Mesenchymal stem cell (in vitro differentiated cells and primary cell): ENCODE measurements at regions not wholly inside any gene's neighbourhood (a gene's known extent, or its start where the extent isn't known, plus 50 kb on each side); places are given as distances from the start of the nearest gene placed in this dataset.
"Not testable (repeated sequence)": the region's sequence is repeated elsewhere in the genome, so short reads cannot be mapped to it uniquely, and the experiment has no call there.

ENCODE experiments used
- DNase-seq: peaks from one replicate; pipeline ENCODE4 v3.0.0-alpha.2; 2013
- H2AFZ ChIP-seq: one replicate; pipeline ENCODE4 v1.6.1; 2013; ENCODE audit warnings: low read depth, mild to moderate bottlenecking, control low read depth, inconsistent platforms, low read length, moderate library complexity
- H2AK5ac ChIP-seq: 2 replicates; pipeline ENCODE4 v1.6.1; 2013; ENCODE audit warnings: low read length, moderate library complexity, mild to moderate bottlenecking, inconsistent platforms; ENCODE audit not compliant: severe bottlenecking
- H2BK120ac ChIP-seq: one replicate; pipeline ENCODE4 v1.6.1; 2013; ENCODE audit warnings: low read depth, mild to moderate bottlenecking, inconsistent platforms, low read length, moderate library complexity
- H2BK12ac ChIP-seq, 2 experiments: one replicate each; pipeline ENCODE4 v1.6.1; 2013; ENCODE audit warnings: inconsistent platforms in 2 of 2, low read length in 2 of 2, mild to moderate bottlenecking in 2 of 2, moderate library complexity in 2 of 2, control low read depth in 1 of 2
- H2BK15ac ChIP-seq: one replicate; pipeline ENCODE4 v1.6.1; 2013; ENCODE audit warnings: mild to moderate bottlenecking, low read depth, inconsistent platforms; ENCODE audit not compliant: poor library complexity, severe bottlenecking
- H2BK5ac ChIP-seq: 2 replicates; pipeline ENCODE4 v1.6.1; 2013; ENCODE audit warnings: low read depth, mild to moderate bottlenecking, low read length, control low read depth, inconsistent platforms; ENCODE audit not compliant: poor library complexity, severe bottlenecking
- H3K14ac ChIP-seq, 2 experiments: one replicate each; pipeline ENCODE4 v1.6.1; 2013; ENCODE audit warnings: inconsistent platforms in 2 of 2, low read length in 2 of 2, control low read depth in 1 of 2, mild to moderate bottlenecking in 1 of 2, moderate library complexity in 1 of 2
- H3K18ac ChIP-seq, 2 experiments: one replicate each; pipeline ENCODE4 v1.6.1; 2013; ENCODE audit warnings: inconsistent platforms in 2 of 2, low read length in 2 of 2, control low read depth in 1 of 2, low read depth in 1 of 2, mild to moderate bottlenecking in 1 of 2
- H3K23ac ChIP-seq, 2 experiments: one replicate each; pipeline ENCODE4 v1.6.1; 2013; ENCODE audit warnings: inconsistent platforms in 2 of 2, low read length in 2 of 2, mild to moderate bottlenecking in 2 of 2, moderate library complexity in 2 of 2, control low read depth in 1 of 2
- H3K27ac ChIP-seq: 2 replicates; pipeline ENCODE4 v1.5.1; 2013; ENCODE audit warnings: mild to moderate bottlenecking, moderate library complexity, low read length, control low read depth, inconsistent platforms; ENCODE audit not compliant: poor library complexity, severe bottlenecking
- H3K27me3 ChIP-seq, 2 experiments: 2 replicates each; pipeline versions ENCODE4 v1.6.1 to v1.7.0; 2013; ENCODE audit warnings: low read length in 2 of 2, mild to moderate bottlenecking in 2 of 2, moderate library complexity in 2 of 2, control low read depth in 1 of 2, inconsistent platforms in 1 of 2; ENCODE audit not compliant: control insufficient read depth in 1 of 2, insufficient read depth in 1 of 2
- H3K36me3 ChIP-seq, 2 experiments: 2 replicates each; pipeline versions ENCODE4 v1.6.1 to v1.7.0; 2013; ENCODE audit warnings: low read length in 2 of 2, control low read depth in 1 of 2, inconsistent platforms in 1 of 2, low read depth in 1 of 2, mild to moderate bottlenecking in 1 of 2; ENCODE audit not compliant: insufficient read depth in 2 of 2, control insufficient read depth in 1 of 2
- H3K4ac ChIP-seq, 2 experiments: one replicate each; pipeline ENCODE4 v1.6.1; 2013; ENCODE audit warnings: inconsistent platforms in 2 of 2, low read length in 2 of 2, mild to moderate bottlenecking in 2 of 2, moderate library complexity in 2 of 2, control low read depth in 1 of 2, low read depth in 1 of 2
- H3K4me1 ChIP-seq: 2 replicates; pipeline ENCODE4 v1.6.1; 2013; ENCODE audit warnings: low read depth, low read length, control low read depth; ENCODE audit not compliant: control insufficient read depth, insufficient read depth
- H3K4me2 ChIP-seq: 2 replicates; pipeline ENCODE4 v1.6.1; 2013; ENCODE audit warnings: low read length, mild to moderate bottlenecking, inconsistent platforms; ENCODE audit not compliant: poor library complexity, severe bottlenecking
- H3K4me3 ChIP-seq, 2 experiments: 2 replicates each; pipeline versions ENCODE4 v1.5.1 to v1.7.0; 2013; ENCODE audit warnings: low read length in 2 of 2, mild to moderate bottlenecking in 2 of 2, control low read depth in 1 of 2, low read depth in 1 of 2; ENCODE audit not compliant: insufficient read depth in 1 of 2
- H3K79me1 ChIP-seq: replicated peaks from 2 replicates; pipeline ENCODE4 v1.6.1; 2013; ENCODE audit warnings: mild to moderate bottlenecking, control low read depth, low read length, inconsistent platforms; ENCODE audit not compliant: poor library complexity, severe bottlenecking
- H3K9ac ChIP-seq: 2 replicates; pipeline ENCODE4 v1.7.0; 2013; ENCODE audit warnings: mild to moderate bottlenecking, low read length, moderate library complexity
- H3K9me3 ChIP-seq: 2 replicates; pipeline ENCODE4 v1.7.0; 2013; ENCODE audit warnings: mild to moderate bottlenecking, low read length; ENCODE audit not compliant: control insufficient read depth
- H4K8ac ChIP-seq: one replicate; pipeline ENCODE4 v1.6.1; 2013; ENCODE audit warnings: inconsistent platforms, mild to moderate bottlenecking, low read length, moderate library complexity
- H4K91ac ChIP-seq: one replicate; pipeline ENCODE4 v1.6.1; 2013; ENCODE audit warnings: mild to moderate bottlenecking, low read length, inconsistent platforms
- WGBS: methylation state at CpG from one replicate; pipeline ENCODE4 v1.1.7; 2013; ENCODE audit warnings: mixed read lengths; 5-methylcytosine and 5-hydroxymethylcytosine counted together

GRCh38 chr5:125452991-125453390 is 706.6 kb upstream of the ZNF608 start:
- no peak overlapping the region for H2BK15ac ChIP-seq
- no peak overlapping the region for H3K4ac ChIP-seq
- H4K91ac ChIP-seq, result no peak overlapping the region
- H2BK12ac ChIP-seq, result no peak overlapping the region
- no peak for DNase-seq
- H3K23ac ChIP-seq, result no peak overlapping the region
- no peaks in the 10 kb centered on the region for H3K4me1 ChIP-seq
- H3K9me3 ChIP-seq, result no peaks in the 10 kb centered on the region
- H3K4me3 ChIP-seq, result no peak overlapping the region
- H2BK5ac ChIP-seq, result no peak overlapping the region
- no peak overlapping the region for H3K4me2 ChIP-seq
- H2AFZ ChIP-seq, result no peak overlapping the region
- H3K14ac ChIP-seq, result no peak overlapping the region
- no peak overlapping the region for H3K18ac ChIP-seq
- H4K8ac ChIP-seq, result no peak overlapping the region
- 58% methylated on average over 3 of the region's 3 CpGs for WGBS
- no peak overlapping the region for H3K9ac ChIP-seq
- H3K79me1 ChIP-seq, result no peaks in the 10 kb centered on the region
- no peak overlapping the region for H2BK120ac ChIP-seq
- H3K27ac ChIP-seq, result no peak overlapping the region
- H3K36me3 ChIP-seq, result no peaks in the 10 kb centered on the region
- no peak overlapping the region for H2AK5ac ChIP-seq
- no peaks in the 10 kb centered on the region for H3K27me3 ChIP-seq

- H4K91ac ChIP-seq, result no peak overlapping the region
- H3K18ac ChIP-seq, result no peak overlapping the region
- H3K27ac ChIP-seq, result no peak overlapping the region
- no peaks in the 10 kb centered on the region for H3K9me3 ChIP-seq
- no peaks in the 10 kb centered on the region for H3K27me3 ChIP-seq
- H3K9ac ChIP-seq, result no peak overlapping the region
- H2BK5ac ChIP-seq, result no peak overlapping the region
- no peak overlapping the region for H3K4ac ChIP-seq
- no peak overlapping the region for H3K14ac ChIP-seq
- H3K36me3 ChIP-seq, result no peaks in the 10 kb centered on the region
- H2AFZ ChIP-seq, result no peak overlapping the region
- no peak overlapping the region for H3K4me2 ChIP-seq
- no CpG with 5 or more reads among the region's 1 CpG for WGBS
- no peak overlapping the region for H2AK5ac ChIP-seq
- H3K4me3 ChIP-seq, result no peak overlapping the region
- H2BK15ac ChIP-seq, result no peak overlapping the region
- H3K4me1 ChIP-seq, result no peaks in the 10 kb centered on the region
- DNase-seq, result no peak
- H3K23ac ChIP-seq, result no peak overlapping the region
- no peak overlapping the region for H4K8ac ChIP-seq
- no peaks in the 10 kb centered on the region for H3K79me1 ChIP-seq
- no peak overlapping the region for H2BK12ac ChIP-seq
- no peak overlapping the region for H2BK120ac ChIP-seq
These were observed 708.6 kb upstream of the ZNF608 start for GRCh38 chr5:125455041-125455440.

GRCh38 chr5:125456005-125456404 is 709.6 kb upstream of the ZNF608 start:
- not testable (repeated sequence) for DNase-seq, H3K36me3 ChIP-seq, H3K4me2 ChIP-seq, H4K91ac ChIP-seq, H3K4ac ChIP-seq, H3K27me3 ChIP-seq, H3K9me3 ChIP-seq, H2BK120ac ChIP-seq, H2AK5ac ChIP-seq, H3K79me1 ChIP-seq, H3K9ac ChIP-seq, H2AFZ ChIP-seq, H2BK5ac ChIP-seq, H2BK12ac ChIP-seq, H3K27ac ChIP-seq, H3K23ac ChIP-seq, H3K4me3 ChIP-seq, H4K8ac ChIP-seq, H3K18ac ChIP-seq, H2BK15ac ChIP-seq, H3K14ac ChIP-seq, H3K4me1 ChIP-seq
- WGBS, result 83% methylated on average over 4 of the region's 4 CpGs

- Histone ChIP-seq H4K91ac (no peak overlapping the region), H2BK15ac (no peak overlapping the region), H3K79me1 (no peaks in the 10 kb centered on the region), H2BK120ac (no peak overlapping the region), H3K14ac (no peak overlapping the region), H3K9ac (no peak overlapping the region), H3K27ac (no peak overlapping the region), H3K4me3 (no peak overlapping the region), H3K4me2 (no peak overlapping the region), H3K23ac (no peak overlapping the region), H3K36me3 (no peaks in the 10 kb centered on the region), H2AFZ (no peak overlapping the region), H3K4ac (no peak overlapping the region), H3K4me1 (no peaks in the 10 kb centered on the region), H4K8ac (no peak overlapping the region), H3K18ac (no peak overlapping the region), H3K9me3 (no peaks in the 10 kb centered on the region), H2BK5ac (no peak overlapping the region), H2BK12ac (no peak overlapping the region), H3K27me3 (no peaks in the 10 kb centered on the region), H2AK5ac (no peak overlapping the region)
- no peak for DNase-seq
- 94% methylated on average over 4 of the region's 4 CpGs for WGBS
These were observed 711.2 kb upstream of the ZNF608 start for GRCh38 chr5:125457617-125458016.
